GM23338 (cell line): ENCODE measurements at regions not wholly inside any gene's neighbourhood (a gene's known extent, or its start where the extent isn't known, plus 50 kb on each side); places are given as distances from the start of the nearest gene placed in this dataset.

Experiments used
- ATAC-seq: fragments of 200-7000 bp; cut with Tn5 transposase; 3 replicates; pipeline ENCODE4 v1.9.1; 2020
- DNase-seq: peaks from one replicate; pipeline ENCODE4 v3.0.0-alpha.2; 2015; ENCODE audit warnings: low spot score
- H2AFZ ChIP-seq: fragments of 200-600 bp; sonication (generic); 2 replicates; pipeline ENCODE4 v1.8.0; 2016; ENCODE audit warnings: antibody characterized with exemption, mild to moderate bottlenecking, moderate library complexity
- H3F3A ChIP-seq: fragments of 200-600 bp; sonication (generic); replicated peaks from 2 replicates; pipeline ENCODE4 v1.8.0; 2017; ENCODE audit warnings: antibody characterized with exemption, mixed run types, low read depth
- H3K27ac ChIP-seq: fragments of 200-600 bp; sonication (generic); 2 replicates; pipeline ENCODE4 v1.6.1; 2016; ENCODE audit warnings: low read depth
- H3K27me3 ChIP-seq: fragments of 200-600 bp; sonication (generic); 2 replicates; pipeline ENCODE4 v1.8.0; 2016; ENCODE audit warnings: mild to moderate bottlenecking, mixed run types, moderate library complexity; ENCODE audit not compliant: insufficient read depth
- H3K36me3 ChIP-seq: fragments of 200-600 bp; sonication (generic); 2 replicates; pipeline ENCODE4 v1.8.0; 2016; ENCODE audit warnings: mild to moderate bottlenecking; ENCODE audit not compliant: insufficient read depth
- H3K4me1 ChIP-seq: fragments of 200-600 bp; sonication (generic); 2 replicates; pipeline ENCODE4 v1.8.0; 2016; ENCODE audit warnings: mild to moderate bottlenecking, moderate library complexity; ENCODE audit not compliant: insufficient read depth
- H3K4me2 ChIP-seq: fragments of 200-600 bp; sonication (generic); 2 replicates; pipeline ENCODE4 v1.7.1; 2017; ENCODE audit warnings: mixed run types
- H3K4me3 ChIP-seq: fragments of 200-600 bp; sonication (generic); 2 replicates; pipeline ENCODE4 v1.6.1; 2016; ENCODE audit warnings: mixed run types
- H3K79me2 ChIP-seq: fragments of 200-600 bp; sonication (generic); replicated peaks from 2 replicates; pipeline ENCODE4 v1.8.0; 2017; ENCODE audit warnings: mild to moderate bottlenecking; ENCODE audit not compliant: insufficient read depth
- H3K9me2 ChIP-seq: fragments of 200-600 bp; sonication (generic); 2 replicates; pipeline ENCODE4 v1.8.0; 2017; ENCODE audit not compliant: insufficient read depth
- H4K20me1 ChIP-seq: fragments of 200-600 bp; sonication (generic); replicated peaks from 2 replicates; pipeline ENCODE4 v1.8.0; 2017; ENCODE audit warnings: mild to moderate bottlenecking; ENCODE audit not compliant: insufficient read depth
- H3K27ac Mint-ChIP-seq: 2 replicates; pipeline ENCODE4 v1.8.0; 2020; ENCODE audit warnings: inconsistent platforms, mild to moderate bottlenecking, moderate library complexity, mixed read lengths
- H3K27me3 Mint-ChIP-seq: 3 replicates; pipeline ENCODE4 v1.8.0; 2022; ENCODE audit warnings: low read depth, mild to moderate bottlenecking, moderate library complexity, mixed read lengths, inconsistent platforms; ENCODE audit not compliant: insufficient read depth, poor library complexity
- H3K36me3 Mint-ChIP-seq: 3 replicates; pipeline ENCODE4 v1.8.0; 2021; ENCODE audit warnings: low read depth, mild to moderate bottlenecking, inconsistent platforms, moderate library complexity, mixed read lengths
- H3K4me1 Mint-ChIP-seq: 3 replicates; pipeline ENCODE4 v1.8.0; 2020; ENCODE audit warnings: mild to moderate bottlenecking, inconsistent platforms, mixed read lengths
- H3K4me3 Mint-ChIP-seq: 3 replicates; pipeline ENCODE4 v1.8.0; 2021; ENCODE audit warnings: moderate library complexity, mild to moderate bottlenecking, inconsistent platforms, mixed read lengths
- H3K9me3 Mint-ChIP-seq: 3 replicates; pipeline ENCODE4 v1.8.0; 2020; ENCODE audit warnings: moderate library complexity, mild to moderate bottlenecking, inconsistent platforms, mixed read lengths
- CREB1 ChIP-seq: fragments of 250-450 bp; sonication (Bioruptor Pico); IDR thresholded peaks from 2 replicates; pipeline ENCODE4 v1.5.0; 2020; ENCODE audit warnings: low read depth, mild to moderate bottlenecking, moderate library complexity
- JUNB ChIP-seq: IDR thresholded peaks from one replicate; pipeline ENCODE4 v1.6.1; 2016; ENCODE audit warnings: antibody characterized with exemption; ENCODE audit not compliant: unreplicated experiment
- POLR2AphosphoS5 ChIP-seq: IDR thresholded peaks from 2 replicates; pipeline ENCODE4 v1.6.1; 2016; ENCODE audit warnings: antibody characterized with exemption, low read depth
- STAT1 ChIP-seq: IDR thresholded peaks from one replicate; pipeline ENCODE4 v1.6.1; 2016; ENCODE audit warnings: antibody characterized with exemption; ENCODE audit not compliant: unreplicated experiment
- ZNF331 ChIP-seq: fragments of 250-450 bp; sonication (Bioruptor Pico); IDR thresholded peaks from 2 replicates; pipeline ENCODE4 v1.5.0; 2020; ENCODE audit warnings: low read depth, mild to moderate bottlenecking, moderate library complexity
- TF ChIP-seq, protein P1 (sequence below): fragments of 250-450 bp; sonication (Bioruptor Pico); IDR thresholded peaks from 2 replicates; pipeline ENCODE4 v1.5.0; 2020; ENCODE audit warnings: mild to moderate bottlenecking, moderate library complexity

DNA sequence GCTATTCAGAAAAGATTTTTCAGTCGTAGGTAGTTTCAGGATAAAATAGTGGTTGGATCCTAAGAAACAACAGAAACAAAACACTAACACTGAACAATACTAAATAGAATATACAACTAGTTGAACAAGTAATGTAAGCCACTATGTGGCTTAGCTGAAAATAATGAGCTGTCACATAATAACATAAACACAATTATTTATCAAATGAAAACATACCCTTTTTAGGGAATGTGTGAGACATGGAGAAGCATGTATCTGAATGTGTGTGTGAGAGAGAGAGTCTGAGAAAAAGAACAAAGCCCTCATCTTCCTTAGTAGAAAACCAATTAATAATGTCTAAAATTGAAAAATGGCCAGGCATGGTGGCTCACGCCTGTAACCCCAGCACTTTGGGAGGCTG, 122.6 kb upstream of the LOC128125822 start:
- Histone ChIP-seq H3K4me1 (no peaks in the 10 kb centered on the region), H2AFZ (no peak overlapping the region), H4K20me1 (no peaks in the 10 kb centered on the region), H3F3A (no peaks in the 10 kb centered on the region), H3K27me3 (no peaks in the 10 kb centered on the region), H3K9me2 (no peaks in the 10 kb centered on the region), H3K4me2 (no peak overlapping the region), H3K4me3 (no peak overlapping the region), H3K27ac (no peak overlapping the region), H3K36me3 (no peaks in the 10 kb centered on the region), H3K79me2 (no peaks in the 10 kb centered on the region)
- Mint-ChIP-seq H3K9me3 (peaks cover 26% of the 10 kb centered on the region), H3K27me3 (no peaks in the 10 kb centered on the region), H3K4me1 (no peaks in the 10 kb centered on the region), H3K27ac (no peak overlapping the region), H3K36me3 (no peaks in the 10 kb centered on the region; the same call in 2 of the 3 replicates), H3K4me3 (no peak overlapping the region)
- TF ChIP-seq CREB1 (CRISPR knock-in tag) = no peak
- no peak for TF ChIP-seq ZNF331
- TF ChIP-seq STAT1 = no peak
- TF ChIP-seq, protein P1, sequence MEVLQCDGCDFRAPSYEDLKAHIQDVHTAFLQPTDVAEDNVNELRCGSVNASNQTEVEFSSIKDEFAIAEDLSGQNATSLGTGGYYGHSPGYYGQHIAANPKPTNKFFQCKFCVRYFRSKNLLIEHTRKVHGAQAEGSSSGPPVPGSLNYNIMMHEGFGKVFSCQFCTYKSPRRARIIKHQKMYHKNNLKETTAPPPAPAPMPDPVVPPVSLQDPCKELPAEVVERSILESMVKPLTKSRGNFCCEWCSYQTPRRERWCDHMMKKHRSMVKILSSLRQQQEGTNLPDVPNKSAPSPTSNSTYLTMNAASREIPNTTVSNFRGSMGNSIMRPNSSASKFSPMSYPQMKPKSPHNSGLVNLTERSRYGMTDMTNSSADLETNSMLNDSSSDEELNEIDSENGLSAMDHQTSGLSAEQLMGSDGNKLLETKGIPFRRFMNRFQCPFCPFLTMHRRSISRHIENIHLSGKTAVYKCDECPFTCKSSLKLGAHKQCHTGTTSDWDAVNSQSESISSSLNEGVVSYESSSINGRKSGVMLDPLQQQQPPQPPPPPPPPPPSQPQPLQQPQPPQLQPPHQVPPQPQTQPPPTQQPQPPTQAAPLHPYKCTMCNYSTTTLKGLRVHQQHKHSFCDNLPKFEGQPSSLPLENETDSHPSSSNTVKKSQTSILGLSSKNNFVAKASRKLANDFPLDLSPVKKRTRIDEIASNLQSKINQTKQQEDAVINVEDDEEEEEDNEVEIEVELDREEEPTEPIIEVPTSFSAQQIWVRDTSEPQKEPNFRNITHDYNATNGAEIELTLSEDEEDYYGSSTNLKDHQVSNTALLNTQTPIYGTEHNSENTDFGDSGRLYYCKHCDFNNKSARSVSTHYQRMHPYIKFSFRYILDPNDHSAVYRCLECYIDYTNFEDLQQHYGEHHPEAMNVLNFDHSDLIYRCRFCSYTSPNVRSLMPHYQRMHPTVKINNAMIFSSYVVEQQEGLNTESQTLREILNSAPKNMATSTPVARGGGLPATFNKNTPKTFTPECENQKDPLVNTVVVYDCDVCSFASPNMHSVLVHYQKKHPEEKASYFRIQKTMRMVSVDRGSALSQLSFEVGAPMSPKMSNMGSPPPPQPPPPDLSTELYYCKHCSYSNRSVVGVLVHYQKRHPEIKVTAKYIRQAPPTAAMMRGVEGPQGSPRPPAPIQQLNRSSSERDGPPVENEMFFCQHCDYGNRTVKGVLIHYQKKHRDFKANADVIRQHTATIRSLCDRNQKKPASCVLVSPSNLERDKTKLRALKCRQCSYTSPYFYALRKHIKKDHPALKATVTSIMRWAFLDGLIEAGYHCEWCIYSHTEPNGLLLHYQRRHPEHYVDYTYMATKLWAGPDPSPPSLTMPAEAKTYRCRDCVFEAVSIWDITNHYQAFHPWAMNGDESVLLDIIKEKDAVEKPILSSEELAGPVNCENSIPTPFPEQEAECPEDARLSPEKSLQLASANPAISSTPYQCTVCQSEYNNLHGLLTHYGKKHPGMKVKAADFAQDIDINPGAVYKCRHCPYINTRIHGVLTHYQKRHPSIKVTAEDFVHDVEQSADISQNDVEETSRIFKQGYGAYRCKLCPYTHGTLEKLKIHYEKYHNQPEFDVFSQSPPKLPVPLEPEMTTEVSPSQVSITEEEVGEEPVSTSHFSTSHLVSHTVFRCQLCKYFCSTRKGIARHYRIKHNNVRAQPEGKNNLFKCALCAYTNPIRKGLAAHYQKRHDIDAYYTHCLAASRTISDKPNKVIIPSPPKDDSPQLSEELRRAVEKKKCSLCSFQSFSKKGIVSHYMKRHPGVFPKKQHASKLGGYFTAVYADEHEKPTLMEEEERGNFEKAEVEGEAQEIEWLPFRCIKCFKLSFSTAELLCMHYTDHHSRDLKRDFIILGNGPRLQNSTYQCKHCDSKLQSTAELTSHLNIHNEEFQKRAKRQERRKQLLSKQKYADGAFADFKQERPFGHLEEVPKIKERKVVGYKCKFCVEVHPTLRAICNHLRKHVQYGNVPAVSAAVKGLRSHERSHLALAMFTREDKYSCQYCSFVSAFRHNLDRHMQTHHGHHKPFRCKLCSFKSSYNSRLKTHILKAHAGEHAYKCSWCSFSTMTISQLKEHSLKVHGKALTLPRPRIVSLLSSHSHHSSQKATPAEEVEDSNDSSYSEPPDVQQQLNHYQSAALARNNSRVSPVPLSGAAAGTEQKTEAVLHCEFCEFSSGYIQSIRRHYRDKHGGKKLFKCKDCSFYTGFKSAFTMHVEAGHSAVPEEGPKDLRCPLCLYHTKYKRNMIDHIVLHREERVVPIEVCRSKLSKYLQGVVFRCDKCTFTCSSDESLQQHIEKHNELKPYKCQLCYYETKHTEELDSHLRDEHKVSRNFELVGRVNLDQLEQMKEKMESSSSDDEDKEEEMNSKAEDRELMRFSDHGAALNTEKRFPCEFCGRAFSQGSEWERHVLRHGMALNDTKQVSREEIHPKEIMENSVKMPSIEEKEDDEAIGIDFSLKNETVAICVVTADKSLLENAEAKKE (CRISPR knock-in tag) = no peak
- no peak for ATAC-seq
- no peak for DNase-seq

DNA sequence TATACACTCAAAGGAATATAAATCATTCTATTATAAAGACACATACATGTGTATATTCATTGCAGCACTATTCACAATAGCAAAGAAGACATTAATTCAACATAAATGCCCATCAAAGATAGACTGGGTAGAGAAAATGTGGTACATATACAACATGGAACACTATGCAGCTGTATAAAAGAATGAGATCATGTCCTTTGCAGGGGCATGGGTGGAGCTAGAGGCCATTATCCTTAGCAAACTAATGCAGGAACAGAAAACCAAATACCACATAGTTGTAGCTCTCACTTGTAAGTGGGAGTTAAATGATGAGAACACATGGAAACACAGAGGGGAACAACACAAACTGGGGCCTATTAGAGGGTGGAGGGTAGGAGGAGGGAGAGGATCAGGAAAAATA, 121.0 kb upstream of the LOC128125822 start:
- Histone ChIP-seq H3K4me2 (no peak overlapping the region), H3K36me3 (no peaks in the 10 kb centered on the region), H3F3A (no peaks in the 10 kb centered on the region), H3K4me1 (no peaks in the 10 kb centered on the region), H2AFZ (no peak overlapping the region), H3K27me3 (no peaks in the 10 kb centered on the region), H4K20me1 (no peaks in the 10 kb centered on the region), H3K4me3 (no peak overlapping the region), H3K9me2 (no peaks in the 10 kb centered on the region), H3K27ac (no peak overlapping the region), H3K79me2 (no peaks in the 10 kb centered on the region)
- H3K4me3 Mint-ChIP-seq = no peak overlapping the region
- H3K36me3 Mint-ChIP-seq = no peaks in the 10 kb centered on the region; the same call in 2 of the 3 replicates
- H3K4me1 Mint-ChIP-seq = no peaks in the 10 kb centered on the region
- no peaks in the 10 kb centered on the region for H3K27me3 Mint-ChIP-seq
- no peak for DNase-seq
- no peak overlapping the region for H3K27ac Mint-ChIP-seq
- ATAC-seq = no peak
- H3K9me3 Mint-ChIP-seq = peaks cover 27% of the 10 kb centered on the region; the same call in 2 of the 3 replicates
- no peak for TF ChIP-seq POLR2AphosphoS5
- TF ChIP-seq JUNB = no peak
- TF ChIP-seq, protein P1 (CRISPR knock-in tag) = no peak
